Suppressor macrophage (primary cell): ENCODE measurements at regions not wholly inside any gene's neighbourhood (a gene's known extent, or its start where the extent isn't known, plus 50 kb on each side); places are given as distances from the start of the nearest gene placed in this dataset.
"Not testable (repeated sequence)": the region's sequence is repeated elsewhere in the genome, so short reads cannot be mapped to it uniquely, and the experiment has no call there.

Source experiments
- DNase-seq, 4 experiments: peaks; one replicate each; pipeline ENCODE4 v3.0.0-alpha.2; 2020 to 2022

DNA sequence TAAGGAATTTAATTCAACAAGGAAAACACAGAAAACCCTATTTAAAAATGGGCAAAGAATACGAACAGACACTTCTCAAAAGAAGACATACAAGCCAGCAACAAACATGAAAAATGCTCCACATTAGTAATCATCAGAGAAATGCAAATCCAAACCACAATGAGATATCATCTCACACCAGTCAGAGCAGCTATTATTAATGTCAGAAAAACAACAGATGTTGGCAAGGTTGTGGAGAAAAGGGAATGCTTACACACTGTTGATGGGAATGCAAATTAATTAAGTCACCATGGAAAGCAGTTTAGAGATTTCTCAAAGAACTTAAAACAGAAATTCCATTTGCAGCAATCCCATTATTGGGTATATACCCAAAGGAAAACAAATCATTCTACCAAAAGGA, 55.2 kb downstream of the GCC1 start:
- no peak for DNase-seq

DNA sequence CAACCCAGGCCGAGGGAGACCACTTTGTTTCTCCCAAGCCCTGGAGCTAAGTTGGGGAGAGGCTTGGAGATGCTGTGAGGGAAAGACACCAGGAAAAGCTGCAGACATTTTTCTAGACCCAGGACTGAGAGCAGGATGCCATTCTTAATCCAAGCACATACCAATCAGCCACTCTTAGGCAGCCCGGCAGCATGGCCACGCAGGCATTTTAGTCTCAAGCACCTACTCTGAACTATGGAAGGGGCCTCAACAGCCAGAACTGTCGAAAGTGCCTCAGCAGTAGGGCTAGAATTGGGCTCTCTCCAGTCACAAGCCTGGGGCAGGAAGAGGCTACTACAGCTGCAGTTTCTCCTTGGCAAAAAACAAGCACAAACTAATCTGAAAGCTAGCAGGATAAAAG, 57.8 kb downstream of the GCC1 start:
- DNase-seq: no peak

DNA sequence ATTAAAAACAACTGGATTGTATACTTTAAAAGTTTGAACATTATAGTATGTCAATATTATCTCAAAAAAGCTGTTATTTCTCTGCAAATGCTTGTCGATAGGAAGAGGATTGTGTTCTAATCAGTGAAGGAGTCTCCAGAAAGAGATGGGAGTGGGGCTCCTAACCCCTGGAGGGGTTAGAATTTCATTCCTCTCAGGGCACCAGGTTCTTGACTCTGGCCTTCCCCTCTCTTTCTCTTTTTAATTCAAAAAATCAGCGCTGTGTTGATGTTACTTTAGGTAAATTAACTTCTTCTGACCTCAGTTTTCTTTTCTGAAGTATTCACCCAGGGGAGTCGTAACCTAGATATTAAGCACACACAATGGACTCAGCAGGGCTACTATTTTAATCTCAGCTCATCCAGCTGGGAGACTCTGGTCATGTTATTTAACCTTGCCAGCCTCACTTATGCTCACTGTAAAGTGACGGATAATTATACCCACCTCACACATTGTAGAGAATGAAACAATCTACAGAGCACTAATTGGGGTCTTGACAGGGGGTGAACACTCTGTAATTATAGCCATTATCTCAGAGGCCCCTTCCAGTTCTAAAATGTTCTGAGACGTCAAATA, 59.4 kb downstream of the GCC1 start:
- DNase-seq: no peak

DNA sequence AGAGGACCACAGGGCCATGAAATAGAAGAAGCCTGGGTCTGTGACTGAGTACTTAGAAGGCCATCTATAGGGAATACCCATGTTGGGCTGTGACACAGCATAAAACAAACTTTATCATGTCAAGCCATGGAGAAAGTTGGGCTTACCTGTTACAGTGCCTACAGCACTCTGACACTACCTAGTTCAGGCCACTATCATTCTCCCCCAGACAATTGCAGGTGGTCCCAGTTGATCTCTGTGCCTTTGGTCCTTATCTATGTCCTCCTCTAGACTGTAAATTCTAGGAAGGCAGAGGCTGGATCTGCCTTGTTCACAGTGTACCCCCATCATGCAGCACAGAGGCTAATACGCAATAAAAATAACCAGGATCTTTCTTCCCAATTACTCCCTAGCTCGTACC, 69.1 kb downstream of the GCC1 start:
- DNase-seq: no peak

DNA sequence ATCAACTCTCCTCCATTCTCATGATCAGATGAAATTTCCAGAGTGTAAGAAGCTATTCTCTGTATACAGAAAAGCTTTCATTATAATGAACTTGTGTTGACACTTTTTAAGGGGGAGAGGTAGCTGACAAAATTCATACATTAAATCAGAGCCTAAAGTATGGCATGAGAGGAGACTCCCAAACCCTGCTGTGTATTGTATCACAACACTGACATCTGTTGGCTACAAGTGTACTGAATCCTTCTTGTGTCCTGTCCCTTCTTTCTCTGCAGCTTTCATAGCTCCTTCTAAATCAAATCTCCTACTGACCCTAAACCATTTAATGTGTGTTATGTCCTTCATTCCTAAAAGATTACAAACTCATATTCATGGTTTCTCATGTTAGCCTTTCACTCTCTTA, 70.9 kb downstream of the GCC1 start:
- peak; percentile 2 to 37 (median 21) for DNase-seq

DNA sequence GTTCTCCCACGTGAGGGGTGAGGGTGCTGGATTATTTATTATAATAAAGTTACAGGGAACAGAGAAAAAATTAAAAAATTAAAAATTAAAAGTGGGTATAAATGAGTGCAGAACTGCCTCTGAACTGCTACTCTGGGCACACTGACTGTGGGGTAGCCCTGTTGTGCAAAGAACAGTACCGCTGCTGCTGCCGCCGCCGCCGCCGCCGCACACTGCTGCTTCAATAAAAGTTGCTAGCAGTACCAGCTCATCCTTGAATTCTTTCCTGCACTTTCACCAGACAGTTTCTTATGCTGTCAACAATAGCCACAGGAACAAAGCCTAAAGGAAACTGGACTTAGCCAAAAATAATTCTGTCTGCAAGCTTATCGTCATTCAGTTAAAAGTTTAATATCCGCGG, 72.1 kb downstream of the GCC1 start:
- DNase-seq: no peak

DNA sequence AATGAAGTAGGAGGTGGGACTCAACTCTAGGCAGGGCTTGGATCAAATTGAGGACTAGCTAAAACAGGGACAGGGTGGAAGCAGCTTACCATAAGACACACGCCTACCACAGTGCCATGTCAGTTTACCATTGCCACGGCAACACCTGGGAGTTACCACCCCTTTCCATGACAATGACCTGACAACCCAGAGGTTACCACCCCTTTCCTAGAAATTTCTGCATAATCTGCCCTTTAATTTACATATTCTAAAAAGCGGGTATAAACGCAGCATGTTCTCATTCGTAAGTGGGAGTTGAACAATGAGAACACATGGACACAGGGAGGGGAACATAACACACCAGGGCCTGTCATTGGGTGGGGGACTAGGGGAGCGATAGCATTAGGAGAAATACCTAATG, 72.7 kb downstream of the GCC1 start:
- no peak for DNase-seq

DNA sequence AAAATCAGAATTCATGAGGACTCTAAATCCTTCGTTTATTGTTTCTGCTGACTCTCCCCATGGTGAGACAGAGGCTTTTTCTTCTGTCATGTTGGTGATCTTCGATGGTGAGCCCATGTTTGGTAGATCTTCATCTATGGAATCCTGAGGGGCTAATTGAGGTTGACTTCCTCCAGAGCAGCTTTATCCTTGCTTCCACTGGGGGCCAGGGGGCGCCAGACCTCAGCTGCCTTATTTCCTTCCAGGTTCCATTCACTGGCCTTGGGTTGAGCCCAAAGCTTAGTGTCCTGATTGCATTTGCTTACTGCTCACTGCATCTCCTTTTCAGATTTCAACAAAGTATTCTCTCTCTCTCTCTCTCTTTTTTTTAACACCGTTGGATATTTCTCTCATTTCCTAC, 80.7 kb downstream of the GCC1 start:
- peak; percentile 2 to 23 (median 12) for DNase-seq

DNA sequence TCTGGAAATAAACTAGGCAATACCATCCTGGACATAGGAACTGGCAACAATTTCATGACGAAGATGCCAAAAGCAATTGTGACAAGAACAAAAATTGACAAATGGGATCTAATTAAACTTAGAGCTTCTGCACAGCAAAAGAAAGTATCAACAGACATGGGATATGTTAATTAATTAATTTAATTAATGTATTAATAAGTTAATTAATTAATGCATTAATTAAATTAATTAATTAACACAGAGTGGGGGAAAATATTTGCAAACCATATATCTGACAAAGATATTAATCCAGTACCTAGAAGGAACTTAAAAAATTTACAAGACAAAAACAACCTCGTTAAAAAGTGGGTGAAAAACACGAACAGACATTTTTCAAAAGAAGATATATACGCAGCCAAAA, 83.6 kb downstream of the GCC1 start:
- no peak for DNase-seq

DNA sequence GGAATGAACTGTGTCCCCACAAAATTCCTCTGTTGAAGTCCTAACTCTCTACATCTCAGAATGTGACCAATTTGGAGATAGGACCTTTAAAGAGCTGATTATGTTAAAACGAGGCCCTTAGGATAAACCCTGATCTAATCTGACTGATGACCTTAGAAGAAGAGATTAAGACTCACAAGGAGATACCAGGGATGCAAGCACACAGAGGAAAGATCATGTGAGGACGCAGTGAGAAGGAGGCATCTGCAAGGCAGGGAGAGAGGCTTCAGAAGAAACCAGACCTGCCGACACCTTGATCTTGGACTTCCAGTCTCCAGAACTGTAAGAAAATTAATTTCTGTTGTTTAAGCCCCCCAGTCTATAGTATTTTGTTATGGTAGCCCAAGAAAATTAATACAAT, 94.9 kb upstream of the ZNF800 start:
- no peak for DNase-seq

DNA sequence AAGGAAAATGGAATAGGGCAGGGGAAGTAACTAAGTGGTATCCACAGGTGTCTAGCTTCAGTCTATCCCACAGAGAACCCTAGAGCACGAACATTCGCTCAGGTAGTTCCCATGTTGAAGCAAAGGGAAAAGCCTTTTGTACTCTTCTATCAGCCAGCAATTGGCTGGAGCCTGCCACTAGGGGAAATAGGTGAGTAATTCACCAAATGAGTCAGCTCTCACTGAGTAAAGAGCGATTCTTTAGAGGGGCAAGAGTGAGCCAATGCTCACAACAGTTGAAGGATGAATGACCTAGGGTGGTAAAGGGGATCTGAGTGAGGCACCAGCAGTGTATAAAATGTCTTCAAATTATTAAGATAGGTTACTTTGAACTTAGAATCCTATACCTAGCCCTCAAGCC, 94.1 kb upstream of the ZNF800 start:
- DNase-seq: no peak

DNA sequence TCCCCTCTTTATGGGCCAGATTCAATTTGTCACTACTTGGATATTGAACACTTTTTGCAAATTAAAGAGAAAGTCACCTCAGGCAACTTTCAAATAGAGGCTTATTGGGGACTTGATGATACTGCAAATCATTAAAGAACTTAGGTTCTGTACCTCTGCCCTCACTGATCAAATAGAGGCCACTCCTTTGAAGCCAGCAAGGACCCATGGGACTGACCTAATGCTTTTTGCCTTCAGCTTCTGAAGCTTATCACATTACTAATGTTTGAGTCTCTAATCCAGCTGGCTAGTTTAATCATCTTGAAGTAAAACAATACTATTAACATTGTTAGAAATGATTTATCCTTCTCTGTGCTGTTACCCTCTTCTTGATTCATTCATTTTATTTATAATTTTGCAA, 93.0 kb upstream of the ZNF800 start:
- DNase-seq: no peak

DNA sequence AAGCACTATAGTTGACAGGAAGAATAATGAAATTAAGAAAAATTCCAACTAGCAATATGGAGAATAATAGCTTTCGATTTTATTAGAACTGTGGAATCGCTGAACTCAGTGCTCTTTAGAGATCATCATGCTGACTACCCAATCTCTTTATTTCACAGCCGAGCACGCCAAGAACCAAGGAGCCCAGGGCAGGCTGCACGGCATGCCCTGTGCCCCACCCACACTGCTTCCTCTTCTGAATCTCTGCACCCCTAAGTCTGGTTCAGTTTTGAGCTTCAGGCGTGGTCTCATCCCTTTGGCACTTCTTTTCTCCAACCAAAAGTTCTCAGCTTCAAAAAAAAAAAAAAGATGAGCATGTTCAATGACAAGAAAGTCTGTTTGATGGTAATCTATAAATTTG, 92.4 kb upstream of the ZNF800 start:
- peak in 1 of 4 experiments; percentile 6 for DNase-seq

DNA sequence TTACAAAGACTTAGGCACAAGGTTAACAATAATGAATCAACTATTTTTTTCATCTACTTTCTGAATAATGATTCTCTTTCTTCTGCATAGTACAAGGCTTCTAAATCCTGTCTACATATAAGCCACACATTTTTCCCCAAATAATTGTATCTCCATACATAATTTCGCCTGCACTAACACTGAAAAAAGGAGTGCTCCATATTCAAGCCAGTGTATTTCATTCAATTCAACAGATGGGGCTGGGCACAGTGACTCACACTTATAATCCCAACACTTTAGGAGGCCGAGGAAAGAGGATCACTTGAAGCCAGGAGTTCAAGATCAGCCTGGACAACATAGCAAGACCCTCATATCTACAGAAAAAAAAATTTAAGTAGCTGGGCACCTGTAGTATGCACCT, 86.0 kb upstream of the ZNF800 start:
- no peak for DNase-seq

DNA sequence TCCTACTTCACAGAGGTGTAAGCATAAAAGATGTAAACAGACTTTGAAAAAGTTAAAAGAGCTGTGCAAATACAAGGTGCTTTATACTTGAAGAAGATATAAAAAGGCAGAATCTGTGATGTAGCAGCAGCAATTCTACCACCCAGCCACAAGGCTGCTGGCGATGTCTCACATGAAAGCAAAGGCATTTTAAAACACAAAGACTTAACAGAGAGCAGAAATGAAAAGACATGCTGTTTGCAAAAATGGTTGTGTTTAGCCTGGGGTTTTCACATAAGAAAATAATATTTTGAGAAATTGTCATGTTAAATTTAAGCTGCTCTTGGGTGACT, 85.5 kb upstream of the ZNF800 start:
- DNase-seq: no peak

DNA sequence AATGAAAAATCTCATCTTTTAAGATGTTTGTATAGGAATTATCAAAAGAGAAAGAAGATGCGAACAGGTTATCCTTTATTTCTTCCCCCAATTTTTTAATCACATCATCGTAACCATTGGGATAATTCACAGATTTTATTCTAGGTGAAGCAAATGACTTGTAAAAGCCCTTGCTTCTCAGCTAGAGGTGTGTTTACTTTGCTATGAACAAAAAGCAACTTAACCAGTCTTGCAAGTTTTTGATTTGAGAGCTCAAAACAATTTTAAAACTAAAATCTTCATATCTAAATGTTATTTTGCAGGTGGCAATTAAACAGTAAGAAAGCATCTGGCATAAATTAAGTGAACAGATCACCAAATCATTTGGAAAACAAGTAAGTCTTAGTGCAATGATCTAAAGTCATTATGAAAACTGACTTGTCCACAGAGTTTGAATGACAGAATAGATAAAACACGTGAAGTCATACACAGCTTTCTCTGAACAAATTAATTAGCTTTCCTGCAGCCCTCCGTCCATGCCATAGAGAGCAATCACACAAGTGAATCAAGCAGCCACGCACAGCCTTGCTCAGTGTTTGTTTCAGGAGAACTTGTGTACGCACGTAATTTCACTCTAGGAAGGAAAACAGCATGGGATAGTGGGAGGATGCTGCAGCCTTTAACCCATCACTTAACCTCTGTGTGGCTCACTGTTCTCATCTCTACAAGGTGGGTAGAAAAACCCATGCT, 85.0 kb upstream of the ZNF800 start:
- no peak for DNase-seq

DNA sequence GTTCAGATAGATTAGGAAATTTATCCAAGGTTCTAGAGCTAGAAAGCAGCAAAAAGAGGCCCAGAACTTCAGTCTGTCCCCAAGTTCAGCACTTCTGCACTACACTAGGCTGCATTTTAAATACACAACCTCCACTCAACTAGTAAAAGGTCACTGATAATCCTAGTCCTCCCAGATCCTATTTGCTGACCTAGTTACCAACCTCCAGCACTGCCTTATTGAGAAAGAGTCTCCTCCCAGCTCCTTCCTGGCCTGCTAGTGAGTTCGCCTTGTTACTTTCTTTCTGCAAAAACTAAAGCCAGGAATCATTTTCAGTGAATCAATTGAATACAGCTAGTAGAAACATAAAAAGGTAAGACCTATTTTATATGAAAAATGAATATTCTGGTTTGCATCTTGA, 84.1 kb upstream of the ZNF800 start:
- no peak for DNase-seq

DNA sequence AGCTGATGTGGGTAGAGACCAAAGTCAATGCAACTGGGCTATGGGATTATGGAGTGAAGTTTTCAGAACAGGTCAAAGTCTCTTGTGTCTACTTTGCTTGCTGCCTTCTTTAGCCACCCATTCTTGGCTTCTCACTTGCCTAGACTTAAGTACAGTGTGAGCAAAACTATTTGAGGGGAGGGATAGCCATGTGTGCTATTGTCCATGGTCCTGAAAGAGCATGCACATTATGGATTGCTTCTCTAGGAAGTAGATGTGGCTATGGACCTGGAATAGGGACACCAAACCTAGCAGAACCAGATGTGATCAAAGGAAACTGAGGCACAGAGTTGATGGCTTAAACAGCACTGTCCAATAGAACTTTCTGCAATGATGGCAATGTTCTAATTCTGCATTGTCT, 81.9 kb upstream of the ZNF800 start:
- DNase-seq: no peak

DNA sequence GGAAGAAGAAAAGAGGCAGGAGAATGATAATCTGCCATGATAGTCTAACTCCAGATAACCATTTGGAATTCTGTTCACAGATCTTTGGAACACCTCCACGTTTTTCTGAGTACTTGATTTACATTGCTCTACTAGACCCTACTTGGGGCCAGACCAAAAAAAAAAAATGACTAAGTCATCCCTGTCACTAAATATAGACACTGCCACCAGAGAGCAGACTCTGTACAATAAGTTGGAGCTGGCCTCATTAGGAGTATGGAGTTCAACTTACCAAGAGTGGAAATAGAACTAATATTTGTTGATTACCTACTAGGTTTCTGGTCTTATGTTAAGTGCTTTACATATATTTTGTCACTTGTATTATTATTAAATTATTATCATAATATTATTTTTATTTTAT, 80.9 kb upstream of the ZNF800 start:
- DNase-seq: no peak

DNA sequence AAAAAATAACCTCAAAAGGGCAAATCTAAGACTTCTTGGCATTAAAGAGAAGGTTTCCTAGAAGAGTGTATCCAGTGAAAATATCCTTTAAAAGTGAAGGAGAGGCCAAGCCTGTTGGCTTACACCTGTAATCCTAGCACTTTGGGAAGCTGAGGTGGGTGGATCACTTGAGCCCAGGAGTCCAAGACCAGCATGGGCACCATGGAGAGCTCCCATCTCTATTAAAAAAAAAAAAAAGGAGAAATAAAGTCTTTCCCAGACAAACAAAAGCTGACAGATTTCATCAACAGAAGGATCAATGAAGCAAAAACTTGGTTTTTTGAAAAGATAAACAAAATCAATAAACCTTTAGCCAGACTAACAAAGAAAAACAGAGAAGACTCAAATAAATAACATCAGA, 67.6 kb upstream of the ZNF800 start:
- no peak for DNase-seq

DNA sequence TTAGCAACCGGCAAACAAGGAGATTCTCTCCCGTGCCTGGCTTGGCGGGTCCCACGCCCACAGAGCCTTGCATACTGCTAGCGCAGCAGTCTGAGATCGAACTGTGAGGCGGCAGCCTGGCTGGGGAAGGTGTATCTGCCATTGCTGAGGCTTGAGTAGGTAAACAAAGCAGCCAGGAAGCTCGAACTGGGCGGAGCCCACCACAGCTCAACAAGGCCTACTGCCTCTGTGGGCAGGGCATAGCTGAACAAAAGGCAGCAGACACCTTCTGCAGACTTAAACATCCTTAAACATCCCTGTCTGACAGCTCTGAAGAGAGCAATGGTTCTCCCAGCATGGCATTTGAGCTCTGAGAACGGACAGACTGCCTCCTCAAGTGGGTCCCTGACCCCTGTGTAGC, 58.8 kb upstream of the ZNF800 start:
- not testable (repeated sequence) for DNase-seq

DNA sequence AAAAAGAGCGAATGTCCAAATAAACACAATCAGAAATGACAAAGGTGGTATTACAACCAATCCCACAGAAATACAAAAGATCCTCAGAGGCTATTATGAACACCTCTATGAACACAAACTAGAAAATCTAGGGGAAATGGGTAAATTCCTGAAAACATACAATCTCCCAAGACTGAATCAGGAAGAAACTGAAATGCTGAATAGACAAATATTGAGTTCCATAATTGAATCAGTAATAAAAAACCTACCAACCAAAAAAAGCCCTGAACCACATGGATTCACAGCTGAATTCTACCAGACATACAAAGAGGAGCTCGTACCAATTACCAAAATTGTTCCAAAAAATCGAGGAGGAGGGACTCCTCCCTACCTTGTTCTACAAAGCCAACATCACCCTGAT, 56.1 kb upstream of the ZNF800 start:
- DNase-seq: no peak

DNA sequence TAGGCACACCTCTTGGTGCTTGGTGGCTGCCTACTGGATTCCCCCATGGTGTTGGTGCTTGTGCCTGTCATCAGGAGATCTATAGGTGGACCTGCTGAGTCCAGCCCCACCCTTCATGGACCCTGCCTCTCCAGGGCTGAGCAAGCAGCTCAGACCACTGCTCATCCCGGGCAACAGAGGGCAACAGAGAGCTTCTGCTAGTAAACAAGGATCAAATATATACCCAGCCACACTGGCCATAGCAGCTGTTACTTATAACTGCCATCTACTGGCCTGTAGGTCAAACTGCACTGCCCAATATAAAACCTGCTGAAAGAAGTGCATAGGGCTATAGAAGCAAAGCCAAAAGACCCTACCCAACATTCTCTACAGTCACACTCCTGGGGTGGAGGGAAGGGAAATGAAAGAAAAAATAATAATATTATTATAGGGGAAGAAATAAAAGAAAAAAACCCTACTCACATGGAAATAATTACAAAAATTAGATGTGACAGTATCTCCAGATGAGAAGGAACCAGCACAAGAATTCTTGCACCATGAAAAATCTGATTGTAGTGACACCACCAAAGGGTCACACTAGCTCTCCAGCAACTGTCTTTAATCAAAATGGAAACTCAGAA, 54.9 kb upstream of the ZNF800 start:
- DNase-seq: peak; percentile 58 to 81 (median 76)

DNA sequence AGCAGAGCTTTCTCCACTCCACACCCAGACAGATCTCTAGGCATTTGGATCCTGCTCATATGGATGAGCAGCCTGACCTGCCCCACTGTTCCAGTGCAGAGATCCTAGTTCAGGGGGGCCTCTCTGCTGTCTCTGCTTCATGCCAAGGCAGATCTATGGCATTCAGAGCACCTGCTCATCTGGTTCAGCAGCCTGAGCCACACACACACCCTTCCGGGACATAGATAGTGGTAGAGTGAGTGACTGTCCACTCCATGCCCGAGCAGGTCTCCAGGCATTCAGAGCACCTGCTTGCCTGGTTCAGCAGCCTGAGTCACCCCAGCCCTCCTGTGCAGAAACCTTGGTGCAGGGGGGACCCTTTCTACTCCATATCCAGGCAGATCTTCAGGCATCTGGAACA, 54.3 kb upstream of the ZNF800 start:
- DNase-seq: no peak
